ENCODE measurements at regions not wholly inside any gene's neighbourhood (a gene's known extent, or its start where the extent isn't known, plus 50 kb on each side); places are given as distances from the start of the nearest gene placed in this dataset.

DNA sequence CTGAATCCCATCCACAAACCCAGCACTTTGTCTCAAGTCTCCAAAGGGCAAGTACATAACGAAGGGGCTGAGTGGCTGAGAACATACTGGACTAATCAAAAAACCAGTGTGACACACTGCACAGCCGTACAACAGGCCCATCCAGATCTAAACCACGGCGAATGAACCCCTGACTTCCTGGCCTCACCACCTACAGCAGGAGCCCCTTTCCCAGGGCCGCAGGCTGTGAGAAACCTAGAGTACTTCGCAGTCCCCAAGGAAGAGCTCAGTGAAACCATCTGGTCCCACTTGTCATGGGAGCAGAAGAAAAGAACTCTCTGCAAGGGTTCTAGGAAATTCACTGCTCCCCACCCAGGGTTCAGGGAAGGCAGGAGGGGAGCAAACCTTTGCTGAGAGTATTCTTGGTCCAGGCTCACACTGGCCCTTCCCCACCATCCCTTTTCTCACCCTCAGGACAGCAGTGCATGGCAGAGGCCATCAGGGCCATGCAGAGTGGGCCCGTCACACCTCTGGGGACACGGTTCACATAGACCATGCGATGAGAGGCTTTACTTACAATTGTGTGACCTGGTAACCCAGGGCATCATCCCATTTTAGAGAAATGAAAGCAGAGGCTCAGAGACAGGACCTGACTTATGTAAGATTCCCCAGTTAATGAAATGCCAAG, 192.8 kb downstream of the BCL11B start:
- TF ChIP-seq, protein P1, sequence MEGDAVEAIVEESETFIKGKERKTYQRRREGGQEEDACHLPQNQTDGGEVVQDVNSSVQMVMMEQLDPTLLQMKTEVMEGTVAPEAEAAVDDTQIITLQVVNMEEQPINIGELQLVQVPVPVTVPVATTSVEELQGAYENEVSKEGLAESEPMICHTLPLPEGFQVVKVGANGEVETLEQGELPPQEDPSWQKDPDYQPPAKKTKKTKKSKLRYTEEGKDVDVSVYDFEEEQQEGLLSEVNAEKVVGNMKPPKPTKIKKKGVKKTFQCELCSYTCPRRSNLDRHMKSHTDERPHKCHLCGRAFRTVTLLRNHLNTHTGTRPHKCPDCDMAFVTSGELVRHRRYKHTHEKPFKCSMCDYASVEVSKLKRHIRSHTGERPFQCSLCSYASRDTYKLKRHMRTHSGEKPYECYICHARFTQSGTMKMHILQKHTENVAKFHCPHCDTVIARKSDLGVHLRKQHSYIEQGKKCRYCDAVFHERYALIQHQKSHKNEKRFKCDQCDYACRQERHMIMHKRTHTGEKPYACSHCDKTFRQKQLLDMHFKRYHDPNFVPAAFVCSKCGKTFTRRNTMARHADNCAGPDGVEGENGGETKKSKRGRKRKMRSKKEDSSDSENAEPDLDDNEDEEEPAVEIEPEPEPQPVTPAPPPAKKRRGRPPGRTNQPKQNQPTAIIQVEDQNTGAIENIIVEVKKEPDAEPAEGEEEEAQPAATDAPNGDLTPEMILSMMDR (IDR thresholded peaks at IDR 0.05) = no peak
- H3K27me3 Mint-ChIP-seq (ENCODE audit: low read depth, poor library complexity) = peaks cover 19% of the 10 kb centered on the region
- H3K4me3 Mint-ChIP-seq = no peak overlapping the region
- H3K27ac Mint-ChIP-seq = no peak overlapping the region
- no peaks in the 10 kb centered on the region for H3K36me3 Mint-ChIP-seq (ENCODE audit: low read depth)
- H3K4me1 Mint-ChIP-seq = no peaks in the 10 kb centered on the region
- peaks cover 26% of the 10 kb centered on the region for H3K9me3 Mint-ChIP-seq
- no peak for DNase-seq

DNA sequence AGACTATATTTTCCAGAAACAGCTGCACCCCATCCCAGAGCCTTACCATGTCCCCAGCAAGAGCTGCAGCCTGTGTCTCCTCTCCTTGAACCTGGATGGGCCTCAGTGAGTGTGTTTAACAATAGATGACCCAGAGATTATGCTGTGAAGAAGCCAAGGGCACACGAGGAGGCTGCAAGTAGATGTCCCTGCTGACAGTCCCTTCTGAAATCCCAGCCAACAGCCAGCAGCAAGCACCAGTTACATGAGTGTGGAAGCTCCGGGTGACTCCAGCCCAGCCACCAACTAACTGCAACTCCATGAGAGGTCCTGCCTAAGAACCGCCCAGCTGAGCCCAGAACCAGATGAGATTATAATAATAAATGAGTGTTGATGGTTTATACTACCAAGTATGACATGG, 191.7 kb downstream of the BCL11B start:
- Mint-ChIP-seq H3K27ac (no peak overlapping the region), H3K36me3 (ENCODE audit: low read depth) (no peaks in the 10 kb centered on the region), H3K4me3 (no peak overlapping the region), H3K9me3 (peaks cover 30% of the 10 kb centered on the region), H3K27me3 (ENCODE audit: low read depth, poor library complexity) (peaks cover 22% of the 10 kb centered on the region), H3K4me1 (no peaks in the 10 kb centered on the region)
- TF ChIP-seq, protein P1 (IDR thresholded peaks at IDR 0.05) = no peak
- no peak for DNase-seq

DNA sequence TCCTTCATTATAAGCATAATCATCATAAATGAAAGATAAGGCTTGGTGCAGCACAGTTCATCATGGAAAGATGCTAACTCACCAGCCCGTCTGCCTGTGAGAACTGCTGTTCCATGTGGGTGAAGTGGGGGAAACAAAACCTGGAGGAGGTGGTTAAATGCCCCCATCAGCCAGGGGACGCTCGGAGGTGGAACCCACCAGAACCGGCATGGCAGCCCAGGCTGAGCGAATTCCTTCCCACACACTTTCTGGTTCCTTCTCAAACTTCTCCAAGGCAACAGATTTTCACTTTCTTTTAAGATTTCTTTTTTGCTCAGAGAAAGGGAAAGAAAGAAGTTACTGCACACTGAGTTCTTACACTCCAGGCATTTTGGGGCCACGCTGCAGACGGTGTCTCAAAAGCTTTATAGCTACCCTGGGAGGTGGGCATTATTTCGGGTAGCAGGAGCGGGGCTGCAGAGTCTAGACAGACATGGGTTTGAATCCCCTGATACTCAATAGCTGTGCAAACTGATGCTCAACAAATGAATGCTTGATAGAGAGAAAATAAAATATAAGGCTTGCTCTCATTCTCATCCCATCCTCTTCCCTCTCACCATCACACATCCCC, 190.7 kb downstream of the BCL11B start:
- Mint-ChIP-seq H3K4me1 (no peaks in the 10 kb centered on the region), H3K27me3 (ENCODE audit: low read depth, poor library complexity) (peaks cover 19% of the 10 kb centered on the region), H3K36me3 (ENCODE audit: low read depth) (no peaks in the 10 kb centered on the region), H3K9me3 (peaks cover 30% of the 10 kb centered on the region), H3K27ac (no peak overlapping the region), H3K4me3 (no peak overlapping the region)
- no peak for DNase-seq
- TF ChIP-seq, protein P1 (IDR thresholded peaks at IDR 0.05) = no peak

DNA sequence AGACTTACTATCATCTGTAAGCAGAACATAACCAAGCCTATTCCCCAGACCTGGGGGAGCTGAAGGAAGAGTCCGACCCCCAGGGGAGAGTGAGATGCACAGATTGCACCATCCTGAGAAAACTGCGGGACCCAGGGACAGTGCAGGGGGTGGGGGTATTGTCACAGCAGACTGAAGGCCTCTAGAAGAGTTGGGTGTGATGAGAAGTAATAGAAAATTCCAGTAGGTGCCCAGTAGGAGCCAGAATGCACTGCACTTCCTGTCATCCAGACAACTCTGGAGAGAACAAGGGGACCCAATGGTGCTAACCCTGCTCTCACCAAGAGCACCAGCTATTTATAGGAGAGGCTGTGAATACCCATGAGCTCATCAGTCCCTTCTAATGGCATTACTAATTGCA, 190.1 kb downstream of the BCL11B start:
- no peak overlapping the region for H3K4me3 Mint-ChIP-seq
- H3K27ac Mint-ChIP-seq = no peak overlapping the region
- H3K9me3 Mint-ChIP-seq = peaks cover 30% of the 10 kb centered on the region
- TF ChIP-seq, protein P1 (IDR thresholded peaks at IDR 0.05) = no peak
- peaks cover 19% of the 10 kb centered on the region for H3K27me3 Mint-ChIP-seq (ENCODE audit: low read depth, poor library complexity)
- no peaks in the 10 kb centered on the region for H3K4me1 Mint-ChIP-seq
- no peak for DNase-seq
- H3K36me3 Mint-ChIP-seq (ENCODE audit: low read depth) = no peaks in the 10 kb centered on the region

DNA sequence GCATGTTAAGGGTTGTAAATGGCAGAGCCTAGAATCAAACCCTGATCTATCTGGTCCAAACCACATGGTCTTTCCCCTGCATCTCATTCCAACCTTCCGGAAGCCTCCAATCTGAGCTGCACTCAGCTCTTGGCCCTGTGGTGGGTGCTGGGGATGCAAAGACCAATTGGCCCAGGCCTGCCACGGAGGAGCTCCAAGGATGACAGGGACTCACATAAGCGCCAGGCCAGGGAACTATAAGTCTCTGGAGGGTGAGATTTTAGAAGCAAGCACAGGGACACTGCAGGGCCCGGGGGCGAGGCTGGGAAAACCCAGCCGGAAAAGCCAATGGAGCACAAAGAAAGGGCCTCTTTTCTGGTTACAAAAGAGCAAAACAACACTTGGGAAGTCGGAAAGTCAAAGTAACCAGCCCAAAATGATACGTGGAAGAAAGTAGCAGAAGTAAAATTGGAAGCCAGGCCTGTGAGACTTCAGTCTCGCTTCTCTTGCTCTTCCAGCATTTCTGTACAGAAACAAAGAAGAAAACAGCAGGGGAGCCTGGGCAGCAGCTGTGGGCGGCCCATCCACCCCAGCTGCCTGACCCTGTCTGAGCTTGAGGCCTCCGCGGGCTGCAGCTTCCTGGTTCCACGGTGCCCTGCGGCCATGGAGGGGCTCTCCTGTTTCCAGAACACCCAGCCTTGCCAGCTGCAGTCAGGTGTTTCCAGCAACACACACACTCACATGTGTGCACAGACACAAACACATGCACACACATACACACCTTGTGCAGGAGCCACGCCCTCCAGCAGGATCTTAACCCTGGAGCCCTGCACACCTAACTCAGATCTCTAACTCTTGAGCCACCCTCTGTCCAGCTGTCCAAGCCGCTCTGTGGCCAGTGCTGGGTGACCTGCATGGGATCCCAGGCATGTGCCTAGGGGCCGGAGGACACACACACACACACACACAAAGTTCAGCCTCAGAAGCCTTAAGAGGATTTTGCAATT, 178.2 kb downstream of the BCL11B start:
- Mint-ChIP-seq H3K4me1 (peaks cover 31% of the 10 kb centered on the region), H3K27ac (no peak overlapping the region), H3K4me3 (no peak overlapping the region), H3K36me3 (ENCODE audit: low read depth) (no peaks in the 10 kb centered on the region), H3K9me3 (peaks cover 4% of the 10 kb centered on the region), H3K27me3 (ENCODE audit: low read depth, poor library complexity) (peaks cover 5% of the 10 kb centered on the region)
- DNase-seq = no peak
- TF ChIP-seq, protein P1 (IDR thresholded peaks at IDR 0.05) = no peak

All from nephron progenitor cell (in vitro differentiated cells).